Psoas muscle (tissue), 7 donors: ENCODE measurements at regions not wholly inside any gene's neighbourhood (a gene's known extent, or its start where the extent isn't known, plus 50 kb on each side); places are given as distances from the start of the nearest gene placed in this dataset.

Experiments used
- ATAC-seq, 4 donors: fragments of 200-7000 bp; cut with Tn5 transposase; one replicate each; pipeline ENCODE4 v1.9.1; 2020; ENCODE audit warnings: moderate library complexity in 3 of 4, mild to moderate bottlenecking in 2 of 4
- DNase-seq, 2 donors: peaks; one replicate each; pipeline ENCODE4 v3.0.0-alpha.2; 2020
- H3K27ac ChIP-seq: fragments of 200-600 bp; one replicate; pipeline ENCODE4 v1.8.0; 2022
- H3K27me3 ChIP-seq, 3 donors: fragments of 200-600 bp in 1 of 3; one replicate each; pipeline versions ENCODE4 v1.6.1 to v1.8.0; 2013 to 2022; ENCODE audit warnings: low read length in 2 of 3, mild to moderate bottlenecking in 2 of 3, moderate library complexity in 1 of 3; ENCODE audit not compliant: insufficient read depth in 3 of 3
- H3K36me3 ChIP-seq, 2 donors: fragments of 200-600 bp in 1 of 2; one replicate each; pipeline versions ENCODE4 v1.6.1 to v1.8.0; 2013 to 2022; ENCODE audit warnings: low read depth in 1 of 2, mild to moderate bottlenecking in 1 of 2, moderate library complexity in 1 of 2; ENCODE audit not compliant: insufficient read depth in 1 of 2
- H3K4me1 ChIP-seq: fragments of 200-600 bp; one replicate; pipeline ENCODE4 v1.8.0; 2022
- H3K4me3 ChIP-seq: fragments of 200-600 bp; one replicate; pipeline ENCODE4 v1.8.0; 2022; ENCODE audit warnings: mild to moderate bottlenecking
- H3K9me3 ChIP-seq: fragments of 200-600 bp; one replicate; pipeline ENCODE4 v1.8.0; 2022
- WGBS, 3 donors: extraction: QIAGEN DNeasy Blood & Tissue Kit; methylation state at CpG; one replicate each; pipeline versions ENCODE4 v1.1.6 to v1.1.7; 2013; 5-methylcytosine and 5-hydroxymethylcytosine counted together
- intact Hi-C, 2 donors: fragments of 100-400 bp; cut with DNase I; formaldehyde crosslinking; loops; one replicate each; pipeline versions ENCODE4 v1.11.0 to v1.14.2; 2022
- TF ChIP-seq, protein P1 (sequence below): fragments of 200-600 bp; IDR thresholded peaks from one replicate; pipeline ENCODE4 v1.8.0; 2022; ENCODE audit warnings: antibody characterized with exemption
- donor health status: healthy with polysubstance abuse.
- donor health status: DM: no; HTN: no; CAD: no; lungs with moderate emphysema.
- donor health status: Bipolar disorder and iron deficiency.
- donor health status: healthy.
- donor health status: DM: yes; HTN: yes; CAD: no.
- donor health status: DM: no; HTN: no; CAD: no.
- donor health status: DM: yes; HTN: yes; CAD: no.

DNA sequence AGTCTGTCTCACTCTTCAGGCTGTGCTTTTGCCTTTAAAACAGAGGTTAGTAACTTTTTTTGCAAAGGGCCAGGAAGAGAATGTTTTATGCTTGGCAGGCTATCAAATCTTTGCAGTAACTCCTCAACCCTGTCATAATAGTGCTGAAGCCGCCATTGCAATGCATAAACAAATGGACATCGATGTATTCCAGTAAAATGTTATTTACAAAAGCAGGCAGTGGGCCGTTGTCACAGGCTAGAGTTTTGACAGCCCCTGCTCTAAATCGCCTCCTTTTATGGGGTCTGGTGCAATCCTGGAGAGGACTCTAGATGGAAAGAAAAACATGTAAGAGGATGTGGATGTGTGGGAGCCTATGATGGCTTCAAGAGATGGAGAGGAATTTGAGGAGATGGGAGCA lies 568.3 kb downstream of the TYW1 start:
- Histone ChIP-seq H3K4me1 (no peaks in the 10 kb centered on the region), H3K27ac (no peak overlapping the region), H3K4me3 (no peak overlapping the region), H3K27me3 (peaks cover 0 to 1% (median 0%) of the 10 kb centered on the region in 3 donors), H3K36me3 (no peaks in the 10 kb centered on the region), H3K9me3 (no peaks in the 10 kb centered on the region)
- no peak for DNase-seq
- no peak for ATAC-seq
- intact Hi-C loops, result no loop called here
- TF ChIP-seq, protein P1, sequence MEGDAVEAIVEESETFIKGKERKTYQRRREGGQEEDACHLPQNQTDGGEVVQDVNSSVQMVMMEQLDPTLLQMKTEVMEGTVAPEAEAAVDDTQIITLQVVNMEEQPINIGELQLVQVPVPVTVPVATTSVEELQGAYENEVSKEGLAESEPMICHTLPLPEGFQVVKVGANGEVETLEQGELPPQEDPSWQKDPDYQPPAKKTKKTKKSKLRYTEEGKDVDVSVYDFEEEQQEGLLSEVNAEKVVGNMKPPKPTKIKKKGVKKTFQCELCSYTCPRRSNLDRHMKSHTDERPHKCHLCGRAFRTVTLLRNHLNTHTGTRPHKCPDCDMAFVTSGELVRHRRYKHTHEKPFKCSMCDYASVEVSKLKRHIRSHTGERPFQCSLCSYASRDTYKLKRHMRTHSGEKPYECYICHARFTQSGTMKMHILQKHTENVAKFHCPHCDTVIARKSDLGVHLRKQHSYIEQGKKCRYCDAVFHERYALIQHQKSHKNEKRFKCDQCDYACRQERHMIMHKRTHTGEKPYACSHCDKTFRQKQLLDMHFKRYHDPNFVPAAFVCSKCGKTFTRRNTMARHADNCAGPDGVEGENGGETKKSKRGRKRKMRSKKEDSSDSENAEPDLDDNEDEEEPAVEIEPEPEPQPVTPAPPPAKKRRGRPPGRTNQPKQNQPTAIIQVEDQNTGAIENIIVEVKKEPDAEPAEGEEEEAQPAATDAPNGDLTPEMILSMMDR, result no peak
- WGBS, 3 donors, result 79 to 90% (median 89%) methylated on average over 4 of the region's 4 CpGs

DNA sequence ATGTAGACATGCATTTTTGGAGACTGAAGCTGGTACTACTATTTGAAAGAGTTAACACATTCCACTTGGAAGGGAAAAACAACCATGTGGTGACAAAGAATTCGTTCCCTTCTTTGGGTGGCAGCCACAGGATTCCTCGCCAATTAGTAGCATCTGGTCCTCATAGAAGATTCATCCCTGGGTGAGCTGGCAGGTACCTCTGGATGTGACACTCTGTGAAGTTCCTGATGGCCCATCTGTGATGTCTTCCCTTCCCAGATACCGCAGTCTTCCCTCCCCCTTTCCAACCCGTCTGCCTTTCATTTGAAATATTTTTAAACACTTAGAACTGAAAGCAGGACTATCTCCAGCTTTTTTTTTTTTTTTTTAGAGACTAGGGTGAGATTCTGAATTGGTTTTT lies 569.5 kb downstream of the TYW1 start:
- H3K4me1 ChIP-seq, result no peaks in the 10 kb centered on the region
- 60 to 70% (median 69%) methylated on average over 4 of the region's 4 CpGs for WGBS, 3 donors
- intact Hi-C loops, result no loop called here
- H3K27me3 ChIP-seq, result peaks cover 0 to 2% (median 0%) of the 10 kb centered on the region in 3 donors
- H3K9me3 ChIP-seq, result no peaks in the 10 kb centered on the region
- H3K4me3 ChIP-seq, result no peak overlapping the region
- TF ChIP-seq, protein P1, result no peak
- no peak overlapping the region for H3K27ac ChIP-seq
- H3K36me3 ChIP-seq, result no peaks in the 10 kb centered on the region
- DNase-seq (no peak), ATAC-seq (no peak)

DNA sequence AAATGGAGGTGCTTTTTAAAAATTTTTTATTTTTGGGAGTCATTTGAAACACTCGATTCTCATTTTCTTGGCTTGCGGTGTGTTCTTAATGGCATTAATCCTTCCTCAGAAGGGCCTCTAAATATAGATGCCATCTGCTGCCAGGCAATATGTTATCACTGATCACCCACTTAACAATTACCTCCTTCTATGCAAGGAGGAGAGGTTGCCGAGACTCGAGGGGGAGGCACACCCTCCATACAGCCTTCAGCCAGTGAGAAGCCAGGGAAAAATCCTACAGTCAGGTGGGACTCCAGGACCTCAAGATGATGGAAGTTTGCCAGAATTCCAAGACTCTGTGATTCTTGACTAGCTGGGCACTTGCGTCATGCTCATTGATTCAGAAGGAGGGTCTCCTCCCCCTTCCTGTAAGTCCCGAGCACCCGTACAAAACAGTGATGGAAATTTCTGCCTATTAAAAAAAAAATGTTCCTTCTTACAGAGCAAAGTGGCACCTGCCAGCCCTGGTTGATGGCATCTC lies 574.5 kb downstream of the TYW1 start:
- TF ChIP-seq, protein P1, result no peak

DNA sequence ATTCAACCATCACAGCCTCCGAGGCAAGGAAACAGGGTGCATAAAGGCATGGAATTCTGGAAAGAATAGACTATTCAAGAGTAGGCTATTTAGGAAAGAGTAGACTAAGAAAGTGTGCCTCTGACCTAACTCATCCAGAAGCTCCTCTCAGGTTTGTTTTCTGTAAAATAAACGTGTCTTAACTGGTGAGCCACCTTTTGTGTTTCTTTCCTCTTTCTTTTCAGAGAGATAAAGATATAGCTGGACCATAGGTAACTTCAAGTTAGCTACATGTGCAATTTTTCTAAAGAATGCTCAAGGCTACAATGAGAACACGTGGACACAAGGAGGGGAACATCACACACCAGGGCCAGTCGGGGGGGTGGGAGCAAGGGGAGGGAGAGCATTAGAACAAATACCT lies 577.0 kb downstream of the TYW1 start:
- DNase-seq (no peak), ATAC-seq (no peak)
- Histone ChIP-seq H3K4me1 (no peaks in the 10 kb centered on the region), H3K36me3 (no peaks in the 10 kb centered on the region), H3K27ac (no peak overlapping the region), H3K4me3 (no peak overlapping the region), H3K27me3 (peaks cover 0 to 2% (median 0%) of the 10 kb centered on the region in 3 donors), H3K9me3 (no peaks in the 10 kb centered on the region)
- intact Hi-C loops, result no loop called here
- 86 to 92% (median 91%) methylated on average over 4 of the region's 4 CpGs for WGBS, 3 donors
- TF ChIP-seq, protein P1, result no peak

More for the DNA sequence above, 574.5 kb downstream of the TYW1 start:
- intact Hi-C loops, result no loop called here
- Histone ChIP-seq H3K36me3 (no peaks in the 10 kb centered on the region), H3K9me3 (no peaks in the 10 kb centered on the region), H3K4me1 (no peaks in the 10 kb centered on the region), H3K27ac (no peak overlapping the region), H3K27me3 (peaks cover 0 to 2% (median 0%) of the 10 kb centered on the region in 3 donors), H3K4me3 (no peak overlapping the region)
- ATAC-seq, result no peak
- no peak for DNase-seq
- 64 to 79% (median 75%) methylated on average over 7 of the region's 7 CpGs for WGBS, 3 donors

DNA sequence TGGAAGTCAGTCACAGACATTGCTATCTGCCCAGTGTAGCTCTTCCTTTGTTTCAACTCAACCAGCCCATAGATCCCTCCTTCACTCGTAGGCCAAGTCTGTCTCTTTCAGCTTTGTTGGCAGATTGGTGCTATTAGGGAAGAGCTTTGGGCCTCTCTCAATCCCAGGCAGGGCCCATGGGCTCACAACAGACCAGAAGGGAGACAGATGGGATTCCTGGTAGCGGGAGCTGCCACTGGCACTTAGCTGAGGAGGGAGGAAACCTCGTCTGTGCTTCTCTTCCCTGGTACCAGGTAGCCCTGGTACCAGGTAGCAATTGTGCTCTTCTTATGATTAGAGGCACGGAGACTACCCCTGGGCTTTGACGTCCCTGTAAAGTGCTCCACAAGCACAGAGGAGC lies 592.0 kb downstream of the TYW1 start:
- intact Hi-C loops, result no loop called here
- Histone ChIP-seq H3K4me1 (no peaks in the 10 kb centered on the region), H3K27me3 (no peaks in the 10 kb centered on the region), H3K36me3 (no peaks in the 10 kb centered on the region), H3K27ac (no peak overlapping the region), H3K4me3 (no peak overlapping the region), H3K9me3 (peaks cover 11% of the 10 kb centered on the region)
- ATAC-seq, result no peak
- DNase-seq, result no peak
- WGBS, 3 donors, result 64 to 68% (median 67%) methylated on average over 5 of the region's 5 CpGs
- TF ChIP-seq, protein P1, result no peak
